Stimulated activated CD4-positive, alpha-beta T cell treated with anti-CD3 and anti-CD28 coated beads, Interleukin-1b, Interleukin-23, amount 100 ng/mL, for 1 hour (primary cell): ENCODE measurements at regions not wholly inside any gene's neighbourhood (a gene's known extent, or its start where the extent isn't known, plus 50 kb on each side); places are given as distances from the start of the nearest gene placed in this dataset.

Experiments
- DNase-seq, 2 donors: peaks; one replicate each; pipeline ENCODE4 v3.0.0-alpha.2; 2020; ENCODE audit warnings: low read depth in 2 of 2

DNA sequence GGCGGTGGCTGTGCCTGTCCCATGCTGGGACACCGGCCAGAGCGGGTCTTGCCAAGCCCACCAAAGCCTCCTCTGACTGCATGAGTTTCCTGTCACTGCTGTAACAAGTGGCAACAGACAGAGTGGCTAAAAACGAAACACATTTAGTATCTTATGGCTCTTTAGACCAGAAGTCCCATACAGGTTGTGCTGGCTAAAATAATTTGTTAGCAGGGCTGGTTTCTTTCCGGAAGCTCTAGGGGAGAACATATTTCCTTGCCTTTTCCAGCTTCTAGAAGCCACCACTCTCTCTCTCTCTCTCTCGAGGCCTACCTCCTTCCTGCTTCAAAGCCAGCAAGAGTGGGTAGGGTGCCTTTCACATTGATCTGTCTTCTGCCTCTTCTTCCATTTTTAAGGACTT, 171.6 kb upstream of the PLPP4 start:
- no peak for DNase-seq

DNA sequence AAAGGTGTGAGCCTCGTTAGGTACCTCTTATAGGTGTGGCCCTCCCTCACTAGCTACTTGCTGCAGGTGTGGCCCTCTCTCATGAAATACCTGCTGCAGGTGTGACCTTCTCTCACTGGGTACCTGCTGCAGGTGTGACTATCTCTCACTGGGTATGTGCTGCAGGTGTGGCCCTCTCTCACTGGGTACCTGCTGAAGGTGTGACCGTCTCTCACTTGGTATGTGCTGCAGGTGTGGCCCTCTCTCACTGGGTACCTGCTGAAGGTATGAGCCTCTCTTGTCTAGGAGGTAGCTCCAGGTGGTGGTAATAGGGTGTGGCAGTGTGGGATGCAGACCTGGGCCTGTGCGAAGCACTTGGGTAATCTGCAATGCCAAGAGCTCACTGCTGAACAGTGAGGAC, 170.7 kb upstream of the PLPP4 start:
- DNase-seq = no peak

DNA sequence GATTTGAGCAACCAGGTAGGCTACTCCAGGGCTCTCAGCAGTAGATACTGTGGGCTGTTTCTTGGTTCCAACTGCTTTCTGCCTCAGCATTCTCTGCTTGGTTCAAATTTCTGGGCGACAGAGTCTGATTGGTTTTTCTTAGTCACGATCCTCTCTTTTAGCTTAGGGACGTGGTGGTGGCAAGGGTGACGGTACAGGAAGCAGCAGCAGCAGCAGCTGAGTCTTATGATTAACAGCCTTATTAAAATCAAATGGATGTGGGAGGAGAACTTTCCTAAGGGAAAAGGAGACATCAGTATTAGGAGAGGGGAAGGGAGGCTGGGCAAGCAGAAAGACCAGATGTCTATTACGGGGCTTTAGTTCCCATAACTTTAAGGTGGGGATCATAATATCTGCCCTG, 156.5 kb upstream of the PLPP4 start:
- no peak for DNase-seq

DNA sequence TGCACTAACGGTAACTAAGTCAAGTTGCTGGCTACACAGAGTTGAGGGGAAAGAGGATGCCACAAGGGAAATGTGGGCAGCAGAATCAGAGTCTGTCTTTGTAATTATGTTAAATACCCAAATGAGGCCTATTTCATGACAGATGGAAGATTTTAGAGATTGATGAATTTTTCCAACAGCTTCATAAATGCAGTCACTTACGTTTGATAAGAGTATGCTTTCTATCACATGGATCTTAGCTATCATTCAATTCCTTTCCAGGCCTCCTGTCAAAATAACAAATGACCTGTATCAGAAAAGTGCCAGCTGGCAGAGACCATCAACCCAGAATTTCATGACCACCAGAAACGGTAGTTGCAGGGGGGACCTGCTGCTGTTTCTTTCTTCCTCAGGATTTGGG, 148.4 kb upstream of the PLPP4 start:
- no peak for DNase-seq

DNA sequence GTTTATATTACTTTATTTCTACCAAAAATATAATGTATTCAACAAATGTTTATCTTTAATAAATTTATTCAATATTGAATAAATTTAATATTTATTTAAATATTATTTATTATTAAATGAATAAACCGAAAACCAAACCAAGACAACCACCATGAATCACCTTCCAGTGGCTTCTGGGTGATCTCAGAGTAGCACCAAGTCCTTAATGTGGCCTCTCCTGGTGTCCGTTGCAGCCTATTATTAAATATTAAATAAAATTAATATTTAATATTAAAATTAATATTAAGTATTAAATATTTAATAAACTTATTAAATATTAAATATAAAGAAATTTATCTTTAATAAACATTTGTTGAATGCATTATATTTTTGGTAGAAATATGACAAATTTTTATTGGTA, 143.3 kb upstream of the PLPP4 start:
- DNase-seq = no peak

DNA sequence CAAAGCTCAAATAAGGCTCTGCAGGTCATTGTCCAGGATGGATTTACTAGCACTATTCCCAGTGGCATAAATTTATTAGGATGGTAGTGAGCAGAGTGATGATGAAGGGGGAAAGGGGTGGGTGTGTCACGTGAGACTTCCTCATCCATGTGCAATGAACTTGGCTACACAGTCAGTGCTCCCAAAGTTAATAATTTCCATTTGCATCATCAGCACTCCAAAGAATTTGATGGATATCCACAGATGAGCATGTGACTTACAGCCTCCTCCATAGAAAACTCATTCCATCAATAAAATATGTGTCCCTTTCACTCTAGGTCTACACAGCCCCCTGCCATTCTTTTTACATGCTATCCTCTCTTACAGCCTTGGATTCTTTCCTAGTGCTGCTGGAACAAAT, 142.6 kb upstream of the PLPP4 start:
- DNase-seq = no peak

DNA sequence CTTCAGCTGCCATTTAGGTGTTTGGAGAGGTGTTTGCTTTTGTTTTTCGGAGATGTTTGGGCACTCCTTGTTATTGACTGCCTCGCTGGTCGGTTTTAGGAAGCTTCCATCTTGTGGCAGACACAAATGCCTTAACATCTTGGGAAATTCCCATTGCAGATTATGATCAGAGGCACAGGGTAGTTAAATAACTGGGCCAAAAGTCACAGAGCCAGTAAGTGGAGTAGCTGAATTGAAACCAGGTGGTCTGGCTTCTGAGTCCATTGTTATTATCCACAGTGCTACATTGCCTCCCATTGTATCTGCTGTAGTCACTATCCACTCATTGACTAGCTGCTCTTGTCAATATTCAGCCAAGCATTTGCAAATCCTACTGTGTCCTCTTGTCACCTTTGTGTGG, 138.2 kb upstream of the PLPP4 start:
- DNase-seq = no peak

DNA sequence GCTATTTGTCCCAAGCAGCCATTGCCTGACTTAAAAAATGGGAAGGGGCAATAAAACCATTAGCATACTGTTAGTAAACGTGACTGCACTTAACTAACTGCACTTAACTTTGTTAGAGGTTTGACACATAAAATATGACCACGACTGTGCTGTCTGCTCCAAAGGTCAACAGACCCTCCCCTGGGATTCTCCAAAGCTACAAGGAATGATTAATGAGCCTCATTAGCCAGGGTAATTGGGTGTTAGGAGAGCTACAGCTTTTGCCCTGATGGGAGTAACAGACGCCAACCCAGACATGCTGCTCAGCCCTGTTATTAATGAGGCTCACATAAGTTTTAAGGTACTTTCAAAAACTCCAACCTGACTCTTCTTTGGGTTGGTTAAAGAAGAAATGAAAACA, 129.4 kb upstream of the PLPP4 start:
- no peak for DNase-seq

DNA sequence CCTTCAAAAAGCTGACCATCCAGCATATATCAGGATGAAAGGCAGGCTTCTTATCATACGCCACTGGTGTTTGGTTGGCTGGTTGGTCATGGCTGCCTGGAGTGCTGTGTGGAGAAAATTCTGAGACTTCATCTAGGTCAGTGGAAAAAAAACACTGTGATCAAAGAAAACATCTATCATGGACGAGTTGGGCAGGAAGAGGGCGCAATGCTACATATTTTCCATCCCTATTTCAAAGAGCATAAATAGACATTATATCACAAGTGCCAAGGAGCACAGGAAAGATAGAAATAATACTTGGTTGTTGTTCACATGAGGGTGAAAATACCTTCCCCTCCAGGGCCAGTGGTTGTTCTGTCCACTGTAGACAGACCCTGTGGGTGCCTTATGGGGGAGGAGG, 128.4 kb upstream of the PLPP4 start:
- DNase-seq = no peak

DNA sequence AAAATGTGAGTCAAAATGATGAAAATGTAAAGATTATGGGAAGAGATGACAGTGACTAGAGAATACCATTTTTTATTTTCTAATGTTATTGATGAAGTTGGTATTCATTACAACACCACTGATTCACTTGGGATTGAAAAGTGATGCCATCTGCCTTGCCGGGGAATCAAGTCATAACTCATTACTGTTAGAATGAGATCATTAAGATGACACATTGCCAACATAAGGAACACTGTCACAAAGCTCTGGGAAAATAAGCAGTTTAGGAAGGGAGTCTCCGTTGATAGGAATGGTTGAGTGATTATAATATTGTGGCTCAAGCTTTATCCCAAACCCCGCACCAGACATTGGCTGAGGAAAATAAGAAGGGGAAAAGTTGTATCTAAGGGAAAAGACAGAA, 121.5 kb upstream of the PLPP4 start:
- no peak for DNase-seq

DNA sequence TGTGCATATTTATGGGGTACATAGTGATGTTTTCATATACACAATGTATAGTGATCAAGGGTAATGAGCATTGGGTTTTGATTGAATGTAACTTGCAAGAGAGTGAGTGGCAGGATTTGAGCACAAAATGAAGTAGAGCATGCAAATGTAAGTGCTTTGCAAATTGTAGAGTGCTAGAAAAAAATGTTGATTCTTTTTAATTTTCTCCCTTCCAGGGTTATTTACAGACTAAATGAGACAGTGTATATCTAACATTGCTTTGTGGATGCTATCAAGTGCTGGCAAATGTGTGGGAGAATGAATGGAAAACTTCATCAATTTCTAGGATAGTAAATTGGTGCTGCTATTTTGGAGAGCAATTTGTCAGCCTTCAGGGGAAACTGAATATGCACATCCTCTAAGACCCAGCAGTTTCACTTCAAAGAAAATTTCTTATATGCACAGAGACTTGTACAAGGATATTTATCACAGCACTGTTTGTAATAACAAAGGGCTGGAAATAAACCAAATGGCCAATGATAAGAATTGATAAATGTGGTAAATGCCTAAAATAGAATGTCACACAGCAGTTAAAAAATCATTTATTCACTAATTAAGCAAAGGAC, 120.6 kb upstream of the PLPP4 start:
- no peak for DNase-seq

DNA sequence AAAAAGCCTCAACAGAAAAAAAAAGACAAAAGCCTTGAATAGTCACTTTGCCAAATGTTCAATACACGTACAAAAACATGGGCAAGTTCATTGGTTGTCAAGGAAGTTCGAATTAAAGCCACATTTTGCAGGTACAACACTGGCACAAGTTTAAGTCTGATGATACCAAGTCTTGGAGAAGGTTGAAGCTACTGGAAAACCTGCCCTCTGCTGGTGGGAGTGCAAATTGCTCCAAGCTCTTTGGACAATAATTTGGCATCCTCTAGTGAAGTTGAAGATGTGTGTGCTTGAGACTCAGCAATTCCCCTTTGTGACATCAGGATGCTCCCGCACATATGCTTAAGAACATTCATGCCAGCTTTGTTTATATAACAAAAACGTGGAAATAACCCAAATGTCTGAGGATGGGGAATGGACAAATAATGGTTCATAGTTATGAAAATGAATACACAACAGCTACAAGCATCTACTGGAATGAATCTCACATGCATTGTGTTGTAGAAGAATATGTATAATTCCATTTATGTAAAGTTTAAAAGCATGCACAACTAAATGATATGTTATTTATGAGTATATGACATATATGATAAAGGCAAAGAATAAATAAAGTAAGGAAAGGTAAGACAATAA, 120.0 kb upstream of the PLPP4 start:
- peak; percentile 7 to 35 for DNase-seq

DNA sequence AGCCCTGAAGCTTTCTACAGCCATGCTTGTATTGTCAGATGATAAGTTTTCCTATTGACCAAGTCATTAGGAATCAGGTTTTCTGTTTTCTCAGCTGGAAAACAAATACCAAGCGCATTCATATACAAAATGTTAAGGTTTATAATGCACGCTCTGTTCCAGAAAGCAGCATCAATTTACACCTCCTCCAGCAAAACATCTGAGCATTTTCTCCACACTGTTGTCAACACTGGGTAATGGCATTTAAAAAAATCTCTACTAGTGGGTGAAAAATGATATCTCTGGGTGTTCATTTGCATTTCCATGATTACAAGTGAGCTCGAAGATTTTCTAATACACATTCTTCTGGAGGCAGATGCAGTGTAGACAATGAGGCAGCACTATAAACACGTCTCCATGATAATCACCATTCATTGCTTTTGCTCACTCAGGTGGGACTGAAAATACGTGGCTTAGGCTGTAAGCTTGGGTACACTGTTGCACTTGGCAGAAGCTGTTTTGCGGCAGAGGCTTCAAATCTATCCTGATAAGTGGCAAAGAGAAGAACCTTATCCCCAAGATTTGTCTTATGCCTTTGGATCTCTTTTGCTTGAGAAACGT, 114.8 kb upstream of the PLPP4 start:
- no peak for DNase-seq

DNA sequence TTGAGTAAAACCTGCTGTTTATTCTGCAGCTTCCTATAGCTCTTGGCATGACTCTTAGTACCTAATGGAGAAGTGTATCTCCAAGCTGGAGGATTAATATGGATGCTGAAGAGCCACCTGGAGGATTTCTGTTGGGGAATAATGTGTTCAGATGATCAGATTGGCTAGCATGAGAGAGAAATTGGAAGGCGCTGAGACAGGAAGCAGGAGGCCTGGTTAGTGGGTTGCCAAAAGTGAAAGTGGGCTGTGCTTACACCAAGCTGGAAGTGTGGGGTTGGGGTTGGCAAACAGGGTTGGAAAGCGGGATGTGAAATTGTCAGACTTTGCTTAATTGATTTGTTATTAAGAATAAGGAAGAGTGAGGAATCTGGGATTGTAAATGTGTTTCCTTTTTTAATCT, 111.8 kb upstream of the PLPP4 start:
- no peak for DNase-seq

DNA sequence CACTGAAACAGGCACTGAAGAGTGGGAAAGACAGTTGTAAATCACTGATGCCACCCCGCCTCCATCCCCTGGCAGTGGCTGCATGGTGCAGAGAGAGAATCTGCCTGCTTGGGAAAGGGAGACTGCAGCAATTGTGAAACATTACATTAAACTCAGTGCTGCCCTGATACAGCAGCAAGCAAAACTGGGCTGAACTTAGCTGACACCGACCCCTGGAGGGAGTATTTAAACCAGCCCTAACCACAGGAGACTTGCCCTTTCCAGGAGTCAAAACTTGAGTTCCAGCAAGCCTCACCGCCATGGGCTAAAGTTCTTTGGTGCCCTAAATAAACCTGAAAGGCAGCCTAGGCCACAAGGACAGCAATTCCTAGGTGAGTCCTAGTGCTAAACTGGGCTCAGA, 109.4 kb upstream of the PLPP4 start:
- no peak for DNase-seq

DNA sequence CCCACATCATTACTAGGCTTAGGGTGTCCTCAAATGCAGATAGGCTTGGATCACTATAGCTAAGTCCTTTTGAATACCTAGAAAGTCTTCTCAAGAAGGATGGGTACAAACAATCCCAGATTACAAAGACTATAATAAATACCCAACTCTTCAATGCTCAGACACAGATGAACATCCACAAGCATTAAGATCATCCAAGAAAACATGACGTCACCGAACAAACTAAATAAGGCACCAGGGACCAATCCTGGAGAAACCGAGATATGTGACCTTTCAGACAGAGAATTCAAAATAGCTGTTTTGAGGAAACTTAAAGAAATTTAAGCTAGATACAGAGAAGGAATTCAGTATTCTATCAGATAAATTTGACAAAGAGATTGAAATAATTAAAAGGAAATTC, 108.0 kb upstream of the PLPP4 start:
- no peak for DNase-seq

DNA sequence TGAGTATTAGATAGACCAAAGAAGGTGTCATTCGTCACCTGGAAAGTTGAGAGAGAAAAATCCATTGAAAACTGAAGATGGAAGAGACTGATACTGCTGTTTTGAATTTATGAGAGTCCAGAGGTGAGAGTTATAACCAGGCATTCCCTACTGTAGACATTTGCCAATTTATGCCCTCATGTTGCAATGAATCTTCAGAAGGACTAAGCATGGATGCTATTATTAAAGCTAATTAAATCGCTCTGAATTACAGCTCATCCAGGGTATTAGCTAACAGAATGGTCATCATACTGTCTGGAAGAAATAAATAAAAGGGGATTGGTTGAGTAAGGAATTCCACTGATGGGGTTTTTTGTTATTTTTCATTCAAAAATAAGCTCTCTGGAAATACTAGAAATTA, 101.6 kb upstream of the PLPP4 start:
- no peak for DNase-seq

DNA sequence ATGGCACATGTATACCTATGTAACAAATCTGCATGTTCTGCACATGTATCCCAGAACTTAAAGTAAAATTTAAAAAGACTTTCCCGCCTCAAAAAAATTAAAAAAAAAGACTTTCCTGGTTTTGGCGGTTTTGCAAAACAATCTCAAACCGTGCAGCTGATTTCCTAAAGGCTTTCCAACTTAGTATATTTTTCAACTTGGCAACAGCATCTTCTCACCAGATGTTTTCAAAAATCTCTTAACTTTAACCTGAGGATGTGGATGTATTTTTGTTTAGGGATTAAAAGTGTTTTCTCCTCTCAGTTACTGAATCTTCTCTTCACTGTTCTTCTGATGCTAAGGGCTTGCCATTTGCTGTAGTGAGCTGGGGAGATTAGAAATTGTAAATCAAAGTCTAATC, 96.5 kb upstream of the PLPP4 start:
- no peak for DNase-seq

DNA sequence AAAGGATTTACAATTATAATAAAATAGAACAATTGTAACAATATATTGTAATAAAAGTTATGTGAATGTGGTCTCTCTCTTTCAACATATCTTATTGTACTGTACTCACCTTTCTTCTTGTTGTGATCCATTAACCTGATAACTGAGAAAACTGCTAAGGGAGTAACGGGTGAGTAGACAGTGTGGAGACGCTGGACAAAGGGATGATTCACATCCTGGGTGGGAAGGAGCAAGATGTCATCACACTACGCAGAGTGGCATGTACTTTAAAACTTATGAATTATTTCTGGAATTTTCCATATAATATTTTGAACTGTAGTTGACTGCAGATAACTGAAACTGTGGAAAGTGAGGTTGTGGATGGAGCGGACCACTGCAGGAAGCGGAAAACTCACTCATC, 91.2 kb upstream of the PLPP4 start:
- no peak for DNase-seq

DNA sequence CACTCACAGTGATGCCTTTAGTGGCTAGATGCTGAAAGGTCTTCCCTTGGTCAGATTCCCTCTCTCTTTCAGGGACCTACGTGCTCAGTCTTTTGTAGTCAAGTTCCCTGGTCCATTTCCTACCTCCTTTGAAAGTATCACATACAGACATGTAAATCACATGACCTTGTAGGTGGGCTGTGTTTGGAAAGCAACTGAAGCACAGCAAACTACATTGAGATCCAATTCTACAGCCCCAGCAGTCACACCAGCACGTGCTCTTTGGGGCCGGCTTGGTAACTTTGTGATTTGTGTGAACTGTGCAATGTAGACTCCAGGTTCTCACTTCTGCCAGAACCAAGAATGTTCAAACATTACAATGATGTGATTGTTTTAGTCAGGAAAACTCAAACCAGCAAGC, 89.7 kb upstream of the PLPP4 start:
- no peak for DNase-seq

DNA sequence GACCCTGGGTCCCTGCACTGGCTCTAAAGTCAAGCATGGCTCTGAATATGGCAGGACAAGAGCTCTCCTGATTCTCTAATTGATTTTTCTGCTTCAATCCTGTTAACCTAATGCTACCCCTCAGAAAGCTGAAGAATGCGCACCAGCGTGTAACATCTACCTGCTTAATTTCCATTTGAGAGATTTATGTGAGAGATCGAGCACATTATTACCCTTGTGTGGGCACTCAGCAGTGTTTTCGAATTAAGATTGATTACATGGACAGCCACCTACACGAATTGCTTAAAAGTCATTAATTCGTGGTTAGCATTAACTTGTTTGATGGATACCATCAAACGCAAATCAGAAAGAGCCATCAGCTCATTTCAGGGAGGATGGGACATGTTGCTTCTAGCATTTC, 88.7 kb upstream of the PLPP4 start:
- no peak for DNase-seq

DNA sequence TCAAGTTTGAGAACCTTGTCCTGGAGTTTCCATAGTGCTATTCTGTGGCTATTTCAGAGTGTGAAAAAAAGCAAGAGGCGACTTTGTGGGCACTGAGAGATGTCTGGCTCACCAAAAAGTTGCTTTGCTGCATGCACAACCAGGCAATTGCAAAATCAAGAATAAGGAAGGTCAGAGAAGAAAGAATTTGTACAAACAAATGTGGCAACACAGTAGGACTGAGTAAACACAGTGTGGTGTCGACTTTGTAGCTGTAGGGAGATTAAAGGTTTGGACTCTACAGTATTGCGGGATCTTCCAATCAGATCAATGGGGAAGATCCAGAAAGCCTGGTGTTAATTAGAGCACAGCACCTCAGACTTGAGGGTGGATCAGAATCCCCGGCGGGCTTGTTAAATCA, 88.1 kb upstream of the PLPP4 start:
- DNase-seq = no peak

DNA sequence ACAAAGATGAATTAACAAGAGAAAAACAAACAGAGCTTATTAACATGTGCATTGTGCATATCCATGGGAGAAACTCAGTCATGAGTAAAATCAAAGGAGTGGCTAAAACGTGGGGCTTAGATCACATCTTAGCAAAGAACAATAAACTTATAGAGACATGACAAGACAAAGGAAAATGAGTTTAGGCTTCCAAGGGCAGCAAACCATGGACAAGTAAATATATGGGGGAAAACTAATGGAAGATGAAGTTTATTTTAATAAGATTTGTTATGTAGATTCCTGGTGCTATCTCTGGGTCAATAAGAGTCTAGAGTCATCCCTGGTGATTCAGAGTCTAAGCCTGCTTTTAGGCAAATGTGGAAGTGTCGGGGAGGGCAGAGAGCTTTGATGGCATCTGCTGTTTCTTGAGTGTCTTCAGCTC, 87.2 kb upstream of the PLPP4 start:
- DNase-seq = no peak

DNA sequence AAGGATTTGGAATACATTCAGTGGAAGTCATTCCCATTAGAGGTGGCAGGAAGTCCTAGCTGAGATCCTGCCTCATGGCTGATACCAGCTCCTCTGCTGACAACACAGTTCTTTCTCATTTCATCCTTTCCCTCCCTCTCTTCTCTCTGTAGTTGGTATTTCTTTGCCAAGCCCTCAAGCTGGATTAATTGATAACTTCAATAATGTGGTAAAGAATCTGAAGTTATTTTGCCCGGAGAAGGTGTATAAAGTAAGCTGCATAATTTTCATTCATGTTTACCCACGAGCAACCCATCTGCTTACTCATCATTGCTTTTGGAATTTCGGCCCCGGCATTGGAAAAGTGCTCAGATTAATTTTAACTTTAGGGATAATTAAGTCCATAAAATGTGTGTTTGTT, 85.2 kb upstream of the PLPP4 start:
- DNase-seq = no peak
